DMS153 treated with DMSO at 0.1 percent for 48 hours (cell line): ENCODE measurements at regions not wholly inside any gene's neighbourhood (a gene's known extent, or its start where the extent isn't known, plus 50 kb on each side); places are given as distances from the start of the nearest gene placed in this dataset.

ENCODE experiments used
- DNase-seq: peaks from one replicate; lab custom pipeline; 2025; ENCODE audit not compliant: unreplicated experiment; lab: John Stamatoyannopoulos, UW

GRCh38 chr9:26415528-26415927 lies 477.1 kb downstream of the CAAP1 start:
- DNase-seq = no peak

DNA sequence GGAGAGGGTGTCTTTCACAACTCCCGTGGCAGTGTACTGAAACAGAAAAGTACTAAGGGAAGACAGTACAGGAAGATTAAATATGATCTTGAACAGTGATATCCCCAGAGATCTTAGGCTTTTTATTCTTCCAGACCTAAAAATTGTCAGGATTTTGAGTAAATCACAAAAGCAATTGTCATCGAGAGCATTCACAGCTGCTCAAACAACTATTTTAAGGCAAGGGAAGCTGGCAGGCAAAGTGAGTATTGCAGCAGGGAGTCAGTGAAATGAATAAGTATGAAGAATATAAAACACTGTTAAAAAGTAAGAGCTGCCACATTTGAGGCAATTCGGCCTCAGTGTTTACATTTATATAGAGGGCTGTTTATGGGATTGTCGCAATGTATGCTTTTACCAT lies 479.0 kb downstream of the CAAP1 start:
- DNase-seq = no peak

DNA sequence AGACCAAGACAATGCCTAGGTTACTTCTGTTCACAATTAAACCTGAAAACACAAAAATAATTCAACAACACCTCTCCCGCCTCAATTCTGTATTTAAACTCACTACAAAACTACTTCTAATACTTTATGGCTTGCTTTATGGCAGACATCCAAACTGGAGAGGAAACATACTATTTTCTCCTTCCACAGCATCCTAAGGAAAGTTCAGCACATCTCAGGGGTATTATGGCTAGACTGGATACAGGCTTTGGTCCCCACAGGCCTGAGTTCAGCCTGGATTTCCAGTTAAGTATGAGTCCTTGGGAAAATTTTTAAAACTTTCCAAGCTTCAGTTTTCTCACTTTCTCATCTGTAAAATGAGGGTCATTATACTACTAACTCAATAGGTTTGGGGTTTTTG lies 480.2 kb downstream of the CAAP1 start:
- no peak for DNase-seq

- no peak for DNase-seq
Observed at GRCh38 chr9:26406676-26407075, 485.9 kb downstream of the CAAP1 start.

DNA sequence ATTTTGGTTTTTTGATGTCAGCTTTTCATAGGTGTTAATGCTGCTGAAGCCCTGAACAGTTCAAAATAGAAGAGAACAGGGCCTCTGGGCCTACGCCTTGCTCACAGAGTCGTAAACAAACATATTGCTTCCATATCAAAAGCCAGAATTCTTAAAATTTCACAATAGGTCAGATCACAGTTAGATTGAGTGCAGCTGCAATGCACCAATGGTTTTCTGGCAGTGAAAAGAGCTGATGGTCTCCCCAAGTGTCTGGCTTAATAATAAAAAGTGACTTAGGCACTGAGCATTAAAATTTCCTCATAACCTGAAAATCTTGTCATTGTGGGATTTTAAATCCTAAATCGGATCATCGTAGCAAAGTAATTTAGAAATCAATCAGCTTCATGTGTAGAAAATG lies 493.0 kb downstream of the CAAP1 start:
- DNase-seq = no peak

DNA sequence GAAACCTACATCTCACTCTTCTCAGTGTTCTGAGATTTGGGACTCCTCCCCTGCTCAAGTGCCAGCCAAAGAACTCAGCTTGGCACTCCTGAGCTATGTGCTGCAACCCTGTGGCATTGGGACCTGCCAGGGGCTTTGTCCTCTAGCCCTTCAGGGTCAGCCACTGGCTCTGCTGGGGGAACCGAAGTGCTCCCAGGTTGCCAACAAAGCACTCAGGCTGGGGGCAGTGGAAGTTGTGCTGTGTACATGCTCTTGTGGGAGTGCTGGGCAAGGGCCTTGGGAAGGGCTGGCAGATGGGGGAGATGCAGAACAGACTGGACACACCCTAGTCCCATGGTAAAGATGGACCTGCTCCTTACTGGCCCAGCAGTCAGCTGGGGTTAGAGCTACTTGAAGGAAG lies 498.6 kb downstream of the CAAP1 start:
- DNase-seq = no peak

DNA sequence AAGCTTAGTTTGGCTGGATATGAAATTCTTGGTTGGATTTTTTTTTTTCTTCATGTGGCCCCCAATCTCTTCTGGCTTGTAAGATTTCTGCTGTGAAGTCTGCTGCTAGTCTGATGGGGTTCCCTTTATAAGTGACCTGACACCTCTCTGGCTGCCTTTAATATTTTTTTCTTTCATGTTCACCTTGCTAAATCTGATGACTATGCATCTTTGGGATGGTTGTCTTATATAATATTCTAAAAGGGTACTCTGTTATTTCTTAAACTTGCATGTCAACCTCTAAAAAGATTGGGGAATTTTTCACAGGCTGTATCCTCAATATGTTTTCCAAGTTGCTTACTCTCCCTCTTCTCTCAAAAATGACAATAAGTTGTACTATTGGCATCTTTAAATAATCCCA lies 500.0 kb downstream of the CAAP1 start:
- DNase-seq = no peak

DNA sequence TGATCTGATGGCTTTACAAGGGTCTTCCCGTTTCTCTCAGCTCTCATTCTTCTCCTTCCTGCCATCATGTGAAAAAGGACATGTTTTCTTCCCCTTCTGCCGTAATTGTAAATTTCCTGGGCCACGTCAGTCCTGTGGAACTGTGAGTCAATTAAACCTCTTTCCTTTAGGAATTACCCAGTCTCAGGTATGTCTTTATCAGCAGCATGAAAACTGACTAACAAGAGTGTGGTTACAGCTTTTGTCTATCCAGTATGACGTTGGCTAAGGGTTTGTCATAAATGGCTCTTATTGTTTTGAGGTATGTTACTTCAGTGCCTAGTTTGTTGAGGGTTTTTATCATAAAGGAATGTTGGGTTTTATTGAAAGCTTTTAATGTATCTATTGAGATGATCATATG lies 501.6 kb downstream of the CAAP1 start:
- DNase-seq = no peak

DNA sequence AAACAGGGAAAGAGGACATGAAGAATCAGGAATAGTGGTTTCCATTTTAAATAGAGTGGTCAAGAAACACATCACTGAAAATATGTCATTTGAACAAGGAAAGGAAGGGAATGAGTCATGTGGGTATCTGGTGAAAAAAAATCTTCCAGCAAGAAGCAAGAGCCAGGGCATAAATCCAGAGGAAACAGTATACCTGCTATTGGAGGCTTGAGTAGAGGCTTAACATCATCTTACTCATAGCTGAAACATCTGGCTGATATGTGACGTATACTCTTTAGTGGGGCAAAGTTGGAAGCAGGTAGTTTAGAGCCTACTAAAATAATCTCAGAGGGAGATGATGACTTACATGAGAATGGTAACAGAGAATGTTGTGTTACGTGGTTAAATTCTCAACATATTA lies 517.2 kb downstream of the CAAP1 start:
- no peak for DNase-seq

DNA sequence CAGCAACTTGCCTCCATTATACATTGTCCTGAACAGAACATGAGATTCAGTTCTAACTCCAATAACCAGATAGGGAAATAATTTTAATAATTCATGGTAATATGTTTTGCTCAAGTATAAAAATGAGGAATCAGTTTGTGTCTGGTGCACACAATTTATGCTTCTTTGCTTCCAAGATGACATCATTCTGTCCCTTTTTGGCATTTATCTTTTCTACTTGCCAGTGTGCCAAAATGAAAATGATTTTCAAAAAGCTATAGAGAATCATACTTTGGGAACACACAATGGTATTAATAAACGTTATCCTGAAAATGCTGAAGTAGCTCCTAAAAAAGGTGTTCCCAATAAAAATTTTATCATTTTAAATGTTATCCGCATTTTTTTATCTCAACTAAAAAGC lies 519.0 kb downstream of the CAAP1 start:
- DNase-seq = no peak

GRCh38 chr9:26371236-26371635 lies 521.4 kb downstream of the CAAP1 start:
- no peak for DNase-seq

GRCh38 chr9:26369093-26369492 lies 523.5 kb downstream of the CAAP1 start:
- DNase-seq = no peak

DNA sequence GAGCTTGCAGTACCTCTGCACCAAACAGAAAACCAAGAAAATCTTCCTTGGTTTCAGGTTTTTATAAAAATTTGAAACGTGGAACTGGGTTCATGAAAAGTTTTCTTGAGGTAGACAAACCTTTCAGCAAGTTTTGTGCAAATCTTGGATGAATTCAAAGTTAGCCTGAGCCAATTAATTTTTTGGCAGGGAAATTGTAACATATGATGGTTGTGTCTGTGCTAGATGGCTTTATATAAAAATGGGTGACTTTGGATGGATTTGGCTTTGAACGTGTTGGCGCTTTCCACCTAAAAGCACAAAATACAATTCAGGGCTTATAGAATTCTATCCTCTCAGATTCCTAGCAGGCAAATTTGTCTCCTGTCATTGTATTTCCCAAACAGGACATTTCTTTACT lies 524.4 kb downstream of the CAAP1 start:
- DNase-seq = no peak

DNA sequence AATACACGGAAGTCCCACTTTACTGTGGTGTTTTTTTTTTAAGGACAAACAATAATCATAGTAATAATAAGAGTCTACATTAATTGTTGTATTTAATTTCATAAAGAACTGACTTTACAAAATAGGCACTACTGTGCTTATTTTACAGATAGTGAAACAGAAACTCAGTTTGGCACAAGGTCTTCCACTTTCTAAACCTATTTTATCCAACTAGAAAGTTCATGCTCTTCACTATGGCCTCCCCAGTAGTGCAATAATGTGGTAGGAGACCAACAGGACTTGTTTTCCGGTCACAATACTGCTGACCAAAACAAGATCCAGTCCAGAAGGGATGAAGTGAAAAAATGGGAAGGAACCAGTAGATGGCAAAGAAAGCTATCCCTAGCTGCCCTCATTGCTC lies 531.6 kb downstream of the CAAP1 start:
- no peak for DNase-seq

GRCh38 chr9:26358836-26359235 lies 533.8 kb downstream of the CAAP1 start:
- DNase-seq = no peak

DNA sequence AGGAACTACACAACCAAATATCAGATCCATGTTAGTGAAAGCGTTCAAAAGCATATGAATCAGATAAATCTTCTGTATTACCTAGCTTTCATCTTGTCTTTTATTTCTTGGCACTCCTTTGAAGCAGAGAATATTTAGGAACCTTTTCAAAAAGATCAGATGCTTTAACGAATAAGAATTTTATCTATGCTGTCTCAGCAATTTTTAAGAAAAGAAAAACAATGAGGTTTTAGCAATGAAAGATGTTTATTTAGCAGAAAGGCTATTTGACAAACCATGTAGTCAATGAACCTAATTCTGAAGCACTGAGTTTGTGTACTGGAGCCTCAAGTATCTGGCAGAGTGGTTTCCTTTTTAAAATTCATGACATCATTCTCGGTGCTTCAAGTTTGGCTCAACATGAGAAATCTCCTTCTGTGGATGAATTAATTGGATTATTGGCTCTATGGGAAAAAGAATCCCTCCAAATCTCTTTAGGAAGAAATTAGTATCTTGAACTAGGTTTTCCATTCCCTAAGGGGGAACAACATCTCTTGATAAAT lies 534.7 kb downstream of the CAAP1 start:
- DNase-seq = no peak

- no peak for DNase-seq
Observed at GRCh38 chr9:26356491-26356890, 536.1 kb downstream of the CAAP1 start.

DNA sequence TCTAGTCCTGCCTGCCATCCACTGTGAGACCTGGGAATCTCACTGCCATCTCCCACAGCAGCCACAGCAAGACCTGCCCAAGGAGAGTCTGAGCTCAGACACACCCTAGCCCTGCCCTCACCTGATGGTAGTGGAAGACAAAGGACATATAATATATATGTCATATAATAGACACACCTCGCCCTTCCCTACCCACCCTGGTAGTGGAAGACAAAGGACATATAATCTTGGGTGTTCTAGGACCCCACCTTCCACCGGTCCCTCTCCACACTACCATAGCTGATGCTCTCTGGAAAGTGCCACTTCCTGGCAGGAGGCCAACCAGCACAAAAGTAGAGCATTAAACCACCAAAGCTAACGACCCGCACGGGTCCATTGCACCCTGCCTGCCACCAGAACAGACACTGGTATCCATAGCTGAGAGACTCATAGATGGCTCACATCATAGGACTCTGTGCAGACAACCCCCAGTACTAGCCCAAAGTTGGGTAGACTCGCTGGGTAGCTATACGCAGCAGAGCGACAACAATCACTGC lies 545.6 kb downstream of the CAAP1 start:
- no peak for DNase-seq

- no peak for DNase-seq
Observed at GRCh38 chr9:26341545-26341944, 551.1 kb downstream of the CAAP1 start.

GRCh38 chr9:26339796-26340195 lies 552.8 kb downstream of the CAAP1 start:
- DNase-seq = no peak

DNA sequence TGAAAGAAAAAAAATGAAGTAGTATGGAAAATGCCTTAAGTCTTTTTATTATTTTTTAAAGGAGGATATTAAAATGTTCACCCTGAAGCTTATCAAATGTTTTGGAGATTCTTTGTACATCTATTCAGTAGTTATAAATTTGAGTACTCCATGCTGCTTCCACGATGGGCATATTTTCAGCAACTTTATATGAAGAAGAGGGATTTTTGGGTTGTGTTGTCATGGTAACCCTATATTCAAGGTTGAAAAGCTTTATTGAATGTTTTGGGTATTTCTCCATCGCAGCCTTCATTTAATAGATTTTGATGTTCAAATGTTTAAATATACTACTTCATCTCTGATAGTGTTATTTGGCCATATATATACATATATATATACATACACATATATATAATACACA lies 557.5 kb downstream of the CAAP1 start:
- DNase-seq = no peak

- no peak for DNase-seq
Observed at GRCh38 chr9:26334706-26335105, 557.9 kb downstream of the CAAP1 start.

DNA sequence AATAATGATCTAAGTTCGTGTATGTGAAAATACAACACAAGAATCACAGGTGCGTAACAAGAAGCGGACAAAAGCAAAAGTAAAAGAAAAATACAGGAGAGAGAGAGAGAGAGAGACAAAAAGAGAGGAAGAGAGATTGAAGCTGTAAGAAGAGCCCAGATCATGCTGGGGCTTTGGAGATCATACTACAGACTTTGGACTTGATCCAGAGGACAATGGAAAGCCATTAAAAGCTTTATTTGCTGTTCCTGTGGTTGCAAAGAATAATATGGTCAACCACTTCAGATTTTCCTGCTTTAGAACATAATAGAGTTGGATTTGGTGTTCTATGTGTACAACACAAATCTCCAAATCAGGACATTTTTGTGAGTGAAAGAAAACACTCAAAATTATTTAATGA lies 561.4 kb downstream of the CAAP1 start:
- DNase-seq = peak; percentile 12

DNA sequence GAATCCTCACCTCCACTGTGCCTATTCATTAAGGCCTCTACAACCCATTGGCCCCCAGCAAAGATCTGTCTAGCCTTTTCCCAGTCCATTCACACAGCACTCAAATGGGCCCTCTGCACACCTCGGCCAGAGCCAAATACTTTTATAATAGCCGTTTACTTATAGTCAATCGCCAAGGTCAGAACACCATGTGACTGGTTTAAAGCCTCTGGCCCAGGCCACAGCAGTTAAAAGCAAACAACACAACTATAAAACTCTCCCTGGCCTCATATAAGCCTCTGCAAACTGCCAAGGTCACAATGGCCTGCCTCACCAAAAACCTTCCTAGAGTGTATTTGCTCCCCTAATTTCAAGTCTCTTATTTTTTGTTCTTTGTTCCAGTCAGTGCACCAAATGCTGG lies 562.6 kb downstream of the CAAP1 start:
- no peak for DNase-seq
